Endothelial cell of hepatic sinusoid (primary cell): ENCODE measurements at regions not wholly inside any gene's neighbourhood (a gene's known extent, or its start where the extent isn't known, plus 50 kb on each side); places are given as distances from the start of the nearest gene placed in this dataset.
"Not testable (repeated sequence)": the region's sequence is repeated elsewhere in the genome, so short reads cannot be mapped to it uniquely, and the experiment has no call there.

Experiments used
- in situ Hi-C: cut with HindIII; loops from 2 replicates; pipeline ENCODE4 v1.10.0; 2017; ENCODE audit warnings: low sequenced_read_pairs

- in situ Hi-C loops: loop anchor here (25.0 kb wide), 1 partner anchor 440 kb away; no protein-coding TSS in a partner anchor
Observed at GRCh38 chr2:191476901-191477300, 201.0 kb upstream of the NABP1 start.

GRCh38 chr2:191478799-191479679 is 198.9 kb upstream of the NABP1 start:
- in situ Hi-C loops: loop anchor here (25.0 kb wide), 1 partner anchor 442 kb away; no protein-coding TSS in a partner anchor

GRCh38 chr2:191479680-191480023 is 198.3 kb upstream of the NABP1 start:
- in situ Hi-C loops: loop anchor here (25.0 kb wide), 1 partner anchor 442 kb away; no protein-coding TSS in a partner anchor

- in situ Hi-C loops: loop anchor here (25.0 kb wide), 1 partner anchor 444 kb away; no protein-coding TSS in a partner anchor
Observed at GRCh38 chr2:191481305-191482070, 196.4 kb upstream of the NABP1 start.

- in situ Hi-C loops: loop anchor here (25.0 kb wide), 1 partner anchor 446 kb away; no protein-coding TSS in a partner anchor
Observed at GRCh38 chr2:191483117-191483516, 194.8 kb upstream of the NABP1 start.

GRCh38 chr2:191486584-191487320 is 191.2 kb upstream of the NABP1 start:
- in situ Hi-C loops: loop anchor here (25.0 kb wide), 1 partner anchor 449 kb away; no protein-coding TSS in a partner anchor

GRCh38 chr2:191488135-191488534 is 189.8 kb upstream of the NABP1 start:
- in situ Hi-C loops: loop anchor here (25.0 kb wide), 1 partner anchor 451 kb away; no protein-coding TSS in a partner anchor

GRCh38 chr2:191489177-191489576 is 188.8 kb upstream of the NABP1 start:
- in situ Hi-C loops: loop anchor here (25.0 kb wide), 1 partner anchor 452 kb away; no protein-coding TSS in a partner anchor

GRCh38 chr2:191496838-191497237 is 181.1 kb upstream of the NABP1 start:
- in situ Hi-C loops: loop anchor here (5.0 to 25.0 kb wide), 2 partner anchors 70 to 460 kb away; no protein-coding TSS in a partner anchor

GRCh38 chr2:191497822-191498221 is 180.1 kb upstream of the NABP1 start:
- in situ Hi-C loops: loop anchor here (5.0 to 25.0 kb wide), 2 partner anchors 71 to 461 kb away; no protein-coding TSS in a partner anchor

GRCh38 chr2:191499050-191499449 is 178.9 kb upstream of the NABP1 start:
- in situ Hi-C loops: loop anchor here (5.0 to 25.0 kb wide), 2 partner anchors 72 to 462 kb away; no protein-coding TSS in a partner anchor

GRCh38 chr2:191499874-191500565 is 177.9 kb upstream of the NABP1 start:
- in situ Hi-C loops: loop anchor here (5.0 to 25.0 kb wide), 2 partner anchors 73 to 463 kb away; no protein-coding TSS in a partner anchor

- in situ Hi-C loops: no loop called here
Observed at GRCh38 chr2:191500566-191500883, 177.4 kb upstream of the NABP1 start.

GRCh38 chr2:191500884-191501560 is 176.9 kb upstream of the NABP1 start:
- in situ Hi-C loops: no loop called here

- in situ Hi-C loops: no loop called here
Observed at GRCh38 chr2:191501561-191502168, 176.3 kb upstream of the NABP1 start.

- in situ Hi-C loops: no loop called here
Observed at GRCh38 chr2:191506515-191506914, 171.4 kb upstream of the NABP1 start.

- in situ Hi-C loops: not testable (repeated sequence)
Observed at GRCh38 chr2:191507252-191507853, 170.6 kb upstream of the NABP1 start.

- in situ Hi-C loops: no loop called here
Observed at GRCh38 chr2:191508738-191509137, 169.2 kb upstream of the NABP1 start.
